SU-DHL-6 (cell line): ENCODE measurements at regions not wholly inside any gene's neighbourhood (a gene's known extent, or its start where the extent isn't known, plus 50 kb on each side); places are given as distances from the start of the nearest gene placed in this dataset.

Experiments
- H2AFZ ChIP-seq: fragments of 200-600 bp; sonication (generic); 2 replicates; pipeline ENCODE4 v1.6.1; 2014; ENCODE audit warnings: low read depth, mild to moderate bottlenecking, moderate library complexity, mixed read lengths, antibody characterized with exemption, low read length; ENCODE audit not compliant: severe bottlenecking
- H3F3A ChIP-seq: fragments of 200-600 bp; shearing (Covaris generic); 2 replicates; pipeline ENCODE4 v1.6.0; 2016; ENCODE audit warnings: antibody characterized with exemption, mild to moderate bottlenecking; ENCODE audit not compliant: insufficient read depth
- H3K27ac ChIP-seq: fragments of 200-600 bp; sonication (generic); 2 replicates; pipeline ENCODE4 v1.5.1; 2016; ENCODE audit warnings: low read depth, mild to moderate bottlenecking, low read length, moderate library complexity, mixed read lengths
- H3K27me3 ChIP-seq: fragments of 200-600 bp; sonication (generic), shearing (Covaris generic); 2 replicates; pipeline ENCODE4 v1.6.0; 2014; ENCODE audit warnings: mild to moderate bottlenecking, low read length
- H3K36me3 ChIP-seq: fragments of 200-600 bp; sonication (generic); 2 replicates; pipeline ENCODE4 v1.6.1; 2014; ENCODE audit warnings: mild to moderate bottlenecking, low read length, mixed read lengths
- H3K4me2 ChIP-seq: fragments of 300-600, 200-600 bp; shearing (Covaris generic), sonication (generic); 2 replicates; pipeline ENCODE4 v1.6.0; 2014; ENCODE audit warnings: low read length, low read depth, mild to moderate bottlenecking; ENCODE audit not compliant: poor library complexity, severe bottlenecking
- H3K4me3 ChIP-seq: fragments of 200-600 bp; sonication (generic); 2 replicates; pipeline ENCODE4 v1.5.1; 2014; ENCODE audit warnings: antibody characterized with exemption, low read length, mild to moderate bottlenecking, mixed read lengths; ENCODE audit not compliant: insufficient read depth, poor library complexity, severe bottlenecking
- H3K79me2 ChIP-seq: fragments of 200-600 bp; sonication (generic); 2 replicates; pipeline ENCODE4 v1.6.1; 2014; ENCODE audit warnings: mild to moderate bottlenecking, low read length, moderate library complexity; ENCODE audit not compliant: insufficient read depth
- H3K9ac ChIP-seq: fragments of 200-600 bp; sonication (generic); 2 replicates; pipeline ENCODE4 v1.7.0; 2014; ENCODE audit warnings: mild to moderate bottlenecking, low read length
- H3K9me2 ChIP-seq: fragments of 200-600 bp; sonication (generic); replicated peaks from 2 replicates; pipeline ENCODE4 v1.6.1; 2014; ENCODE audit warnings: low read length; ENCODE audit not compliant: insufficient read depth
- H3K9me3 ChIP-seq: fragments of 200-600 bp; sonication (generic); 2 replicates; pipeline ENCODE4 v1.6.1; 2014; ENCODE audit warnings: low read length, mixed read lengths; ENCODE audit not compliant: insufficient read depth
- H4K20me1 ChIP-seq: fragments of 200-600 bp; sonication (generic); 2 replicates; pipeline ENCODE4 v1.6.1; 2014; ENCODE audit warnings: low read depth, mild to moderate bottlenecking, antibody characterized with exemption, low read length, moderate library complexity, mixed read lengths
- CTCF ChIP-seq: fragments of 200-600 bp; sonication (generic); IDR thresholded peaks from one replicate; pipeline ENCODE4 v1.5.1; 2017; ENCODE audit warnings: antibody characterized with exemption, mild to moderate bottlenecking, low read length, moderate library complexity; ENCODE audit not compliant: insufficient read depth, poor library complexity, severe bottlenecking
- EZH2phosphoT487 ChIP-seq: fragments of 200-600 bp; sonication (generic), shearing (Covaris generic); conservative IDR thresholded peaks from 2 replicates; pipeline ENCODE4 v1.6.1; 2018; ENCODE audit warnings: mild to moderate bottlenecking, antibody characterized with exemption, low read length, moderate library complexity, mixed read lengths

- no peaks in the 10 kb centered on the region for H4K20me1 ChIP-seq
- no peak overlapping the region for H3K4me2 ChIP-seq
- H3K27ac ChIP-seq: no peak overlapping the region
- H3K9me2 ChIP-seq: no peaks in the 10 kb centered on the region
- no peak overlapping the region for H3K4me3 ChIP-seq
- H3K79me2 ChIP-seq: no peaks in the 10 kb centered on the region
- no peaks in the 10 kb centered on the region for H3K27me3 ChIP-seq
- H3K9me3 ChIP-seq: no peaks in the 10 kb centered on the region
- no peaks in the 10 kb centered on the region for H3K36me3 ChIP-seq
- no peak overlapping the region for H3K9ac ChIP-seq
- H2AFZ ChIP-seq: no peak overlapping the region
- no peaks in the 10 kb centered on the region for H3F3A ChIP-seq
- TF ChIP-seq CTCF: no peak
Observed at GRCh38 chr13:55366676-55367075, 1774.0 kb upstream of the PRR20A start.

GRCh38 chr13:55394470-55394869 is 1746.2 kb upstream of the PRR20A start:
- Histone ChIP-seq H4K20me1 (no peaks in the 10 kb centered on the region), H3K27ac (no peak overlapping the region), H3K27me3 (no peaks in the 10 kb centered on the region), H3K36me3 (no peaks in the 10 kb centered on the region), H3K9me2 (no peaks in the 10 kb centered on the region), H2AFZ (no peak overlapping the region), H3K9me3 (0 out of 2 replicates have a peak, but pooled peaks cover 3% of the 10 kb centered on the region), H3F3A (no peaks in the 10 kb centered on the region), H3K4me2 (no peak overlapping the region), H3K9ac (no peak overlapping the region), H3K79me2 (no peaks in the 10 kb centered on the region), H3K4me3 (no peak overlapping the region)
- no peak for TF ChIP-seq EZH2phosphoT487

- Histone ChIP-seq H4K20me1 (no peaks in the 10 kb centered on the region), H3K4me3 (no peak overlapping the region), H3K27me3 (no peaks in the 10 kb centered on the region), H3F3A (no peaks in the 10 kb centered on the region), H3K9me2 (no peaks in the 10 kb centered on the region), H3K4me2 (no peak overlapping the region), H3K36me3 (no peaks in the 10 kb centered on the region), H2AFZ (no peak overlapping the region), H3K9ac (no peak overlapping the region), H3K79me2 (no peaks in the 10 kb centered on the region), H3K27ac (no peak overlapping the region), H3K9me3 (no peaks in the 10 kb centered on the region; the same call in 1 of the 2 replicates)
- no peak for TF ChIP-seq EZH2phosphoT487
Observed at GRCh38 chr13:55402870-55403269, 1737.8 kb upstream of the PRR20A start.

GRCh38 chr13:55403887-55404487 is 1736.7 kb upstream of the PRR20A start:
- Histone ChIP-seq H3K27me3 (no peaks in the 10 kb centered on the region), H4K20me1 (no peaks in the 10 kb centered on the region), H3K9ac (no peak overlapping the region), H2AFZ (no peak overlapping the region), H3K79me2 (no peaks in the 10 kb centered on the region), H3K4me3 (no peak overlapping the region), H3K9me3 (no peaks in the 10 kb centered on the region; the same call in 1 of the 2 replicates), H3K9me2 (no peaks in the 10 kb centered on the region), H3F3A (no peaks in the 10 kb centered on the region), H3K27ac (no peak overlapping the region), H3K36me3 (no peaks in the 10 kb centered on the region), H3K4me2 (no peak overlapping the region)
- TF ChIP-seq CTCF (no peak), EZH2phosphoT487 (no peak)
